NB4 (cell line): ENCODE measurements at regions not wholly inside any gene's neighbourhood (a gene's known extent, or its start where the extent isn't known, plus 50 kb on each side); places are given as distances from the start of the nearest gene placed in this dataset.

Source experiments
- DNase-seq: peaks from one replicate; pipeline ENCODE4 v3.0.0; 2010; ENCODE audit warnings: low read depth
- H3K4me3 ChIP-seq: one replicate; pipeline ENCODE4 v1.5.1; 2011; ENCODE audit warnings: mild to moderate bottlenecking, low read depth, low read length, moderate library complexity
- CTCF ChIP-seq: IDR thresholded peaks from one replicate; pipeline ENCODE4 v1.5.1; 2012; ENCODE audit warnings: low read depth, low read length
- MAX ChIP-seq: IDR thresholded peaks from 2 replicates; pipeline ENCODE4 v1.6.1; 2011; ENCODE audit warnings: low read depth, low read length
- MYC ChIP-seq: IDR thresholded peaks from 2 replicates; pipeline ENCODE4 v1.6.1; 2011; ENCODE audit warnings: low read depth, low read length
- POLR2A ChIP-seq: IDR thresholded peaks from 2 replicates; pipeline ENCODE4 v1.6.1; 2011; ENCODE audit warnings: mild to moderate bottlenecking; ENCODE audit not compliant: insufficient read length; ENCODE audit errors: extremely low read depth

- no peak overlapping the region for H3K4me3 ChIP-seq
- no peak for DNase-seq
- TF ChIP-seq MAX (no peak), POLR2A (no peak), MYC (no peak), CTCF (no peak)
Measured at GRCh38 chr13:111923991-111924677, 142.8 kb upstream of the SOX1 start.

GRCh38 chr13:111924678-111925075 is 142.3 kb upstream of the SOX1 start:
- TF ChIP-seq POLR2A (no peak), CTCF (no peak), MYC (no peak), MAX (no peak)
- DNase-seq, result no peak
- no peak overlapping the region for H3K4me3 ChIP-seq

- H3K4me3 ChIP-seq, result no peak overlapping the region
- TF ChIP-seq MYC (no peak), POLR2A (no peak), MAX (no peak), CTCF (no peak)
- DNase-seq, result no peak
Measured at GRCh38 chr13:111925146-111925875, 141.6 kb upstream of the SOX1 start.

- TF ChIP-seq POLR2A, result no peak
- TF ChIP-seq CTCF, result no peak
- no peak for TF ChIP-seq MYC
- no peak for TF ChIP-seq MAX
- no peak overlapping the region for H3K4me3 ChIP-seq
- DNase-seq, result no peak
Measured at GRCh38 chr13:111926501-111927180, 140.3 kb upstream of the SOX1 start.

GRCh38 chr13:111927181-111927540 is 139.8 kb upstream of the SOX1 start:
- DNase-seq, result no peak
- TF ChIP-seq POLR2A, result no peak
- TF ChIP-seq MAX, result no peak
- H3K4me3 ChIP-seq, result no peak overlapping the region

- no peak for TF ChIP-seq MAX
- TF ChIP-seq POLR2A, result no peak
- TF ChIP-seq MYC, result no peak
- TF ChIP-seq CTCF, result no peak
- H3K4me3 ChIP-seq, result no peak overlapping the region
- no peak for DNase-seq
Measured at GRCh38 chr13:111929036-111929616, 137.8 kb upstream of the SOX1 start.
